HK-2 (cell line): ENCODE measurements at regions not wholly inside any gene's neighbourhood (a gene's known extent, or its start where the extent isn't known, plus 50 kb on each side); places are given as distances from the start of the nearest gene placed in this dataset.
"Not testable (repeated sequence)": the region's sequence is repeated elsewhere in the genome, so short reads cannot be mapped to it uniquely, and the experiment has no call there.

Source experiments
- DNase-seq: peaks from one replicate; pipeline ENCODE4 v3.0.0-alpha.2; 2018; ENCODE audit not compliant: unreplicated experiment

DNA sequence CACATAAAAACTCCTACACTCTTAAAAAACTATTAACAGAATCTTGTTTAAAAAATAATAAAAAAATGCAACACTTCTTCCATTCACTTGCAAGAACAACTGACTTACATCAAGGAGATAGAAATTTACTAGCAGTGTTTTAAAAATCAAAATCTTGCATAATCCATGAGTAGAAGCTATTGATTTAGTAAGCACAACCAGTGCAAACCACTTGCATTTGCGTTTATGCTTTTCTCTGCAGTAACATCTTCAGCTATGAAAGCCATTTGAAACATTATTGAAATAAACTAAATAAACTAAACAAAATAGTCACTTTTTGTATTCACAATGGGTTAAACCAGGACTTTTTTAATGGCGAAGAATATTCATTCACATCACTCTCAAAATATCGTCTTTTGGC, 389.2 kb upstream of the EMCN start:
- DNase-seq: no peak

DNA sequence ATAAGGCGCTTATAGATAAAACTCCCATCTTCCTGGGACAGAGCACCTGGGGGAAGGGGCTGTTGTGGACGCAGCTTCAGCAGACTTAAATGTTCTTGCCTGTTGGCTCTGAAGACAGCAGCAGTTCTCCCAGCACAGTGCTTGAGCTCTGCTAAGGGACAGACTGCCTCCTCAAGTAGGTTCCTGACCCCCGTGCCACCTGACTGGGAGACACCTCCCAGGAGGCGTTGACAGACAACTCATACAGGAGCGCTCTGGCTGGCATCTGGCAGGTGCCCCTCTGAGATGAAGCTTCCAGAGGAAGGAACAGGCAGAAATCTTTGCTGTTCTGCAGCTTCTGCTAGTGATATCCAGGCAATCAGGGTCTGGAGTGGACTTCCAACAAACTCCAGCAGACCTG, 383.1 kb upstream of the EMCN start:
- not testable (repeated sequence) for DNase-seq

DNA sequence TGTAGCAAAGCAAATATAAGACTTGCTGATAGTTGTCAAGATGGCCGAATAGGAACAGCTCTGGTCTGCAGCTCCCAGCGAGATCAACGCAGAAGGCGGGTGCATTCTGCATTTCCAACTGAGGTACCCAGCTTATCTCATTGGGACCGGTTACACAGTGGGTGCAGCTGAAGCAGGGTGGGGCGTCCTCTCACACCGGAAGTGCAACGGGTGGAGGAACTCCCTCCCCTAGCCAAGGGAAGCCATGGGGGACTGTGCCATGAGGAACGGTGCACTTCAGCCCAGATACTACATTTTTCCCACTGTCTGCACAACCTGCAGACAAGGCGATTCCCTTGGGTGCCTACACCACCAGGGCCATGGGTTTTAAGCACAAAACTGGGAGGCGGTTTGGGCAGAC, 382.3 kb upstream of the EMCN start:
- DNase-seq: no peak

DNA sequence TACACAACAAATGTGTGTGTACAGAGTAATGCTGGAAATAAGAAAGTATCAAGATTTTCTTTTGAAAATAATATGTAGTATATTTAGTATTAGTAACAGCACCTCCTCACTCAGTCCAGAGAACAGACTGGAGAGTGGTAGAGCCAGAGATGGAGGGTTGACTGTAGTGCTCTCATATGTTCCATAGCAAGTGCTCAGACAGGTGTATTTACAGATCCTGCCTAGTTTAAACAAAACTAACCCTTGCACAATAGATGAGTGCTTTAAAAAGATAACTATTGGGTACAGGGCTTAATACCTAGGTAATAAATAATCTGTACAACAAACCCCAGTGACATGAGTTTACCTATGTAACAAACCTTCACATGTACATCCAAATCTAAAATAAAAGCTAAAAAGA, 381.0 kb upstream of the EMCN start:
- no peak for DNase-seq

DNA sequence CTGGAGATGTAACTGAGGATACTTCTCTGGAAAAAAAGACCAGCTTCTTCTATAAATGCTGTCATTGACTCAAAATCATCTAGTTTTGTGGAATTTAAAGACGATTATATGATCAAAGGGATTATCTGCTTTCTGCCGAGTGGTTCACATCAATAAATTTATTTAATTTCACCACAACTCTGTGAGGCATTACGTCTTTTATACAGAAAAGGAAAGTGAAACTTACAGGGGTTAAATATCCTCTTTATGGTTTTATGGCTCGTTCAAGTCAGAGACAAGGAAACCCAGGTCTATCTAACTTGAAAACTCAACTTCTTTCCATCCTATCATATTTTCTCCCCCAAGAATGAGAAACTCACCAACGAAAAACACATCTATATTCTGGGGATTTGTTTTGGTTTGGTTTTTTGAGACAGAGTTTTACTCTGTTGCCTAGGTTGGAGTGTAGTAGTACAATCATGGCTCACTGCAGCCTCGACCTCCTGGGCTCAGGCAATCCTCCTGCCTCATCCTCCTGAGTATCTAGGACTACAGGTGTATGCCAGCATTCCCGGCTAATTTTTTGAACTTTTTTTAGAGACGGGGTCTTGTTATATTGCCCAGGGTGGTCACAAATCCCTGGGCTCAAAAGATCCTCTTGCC, 377.9 kb upstream of the EMCN start:
- no peak for DNase-seq

DNA sequence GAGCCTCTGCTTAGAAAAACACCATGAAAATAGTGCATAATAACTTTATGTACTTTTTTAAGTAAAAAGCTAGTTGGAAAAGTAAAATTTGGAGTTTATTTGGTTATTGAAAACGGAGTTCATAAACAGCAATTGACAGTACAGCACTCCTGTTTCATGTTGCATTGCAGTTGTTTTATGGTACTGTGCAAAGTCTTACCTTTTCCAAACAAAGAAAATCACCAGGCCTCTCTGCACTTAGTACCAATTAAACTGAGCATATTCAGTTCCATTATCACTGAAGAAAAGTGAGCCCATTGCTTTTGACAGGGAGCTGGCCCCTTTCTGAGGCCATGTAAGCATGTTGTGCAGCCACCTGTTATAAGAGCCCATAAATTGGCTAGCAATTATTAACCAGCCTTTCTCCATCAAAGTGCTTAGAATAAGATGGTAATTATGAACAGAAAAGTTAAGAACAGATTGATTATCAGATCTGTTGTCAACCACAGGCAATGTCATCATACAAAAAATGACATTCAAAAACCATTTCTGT, 376.6 kb upstream of the EMCN start:
- no peak for DNase-seq

DNA sequence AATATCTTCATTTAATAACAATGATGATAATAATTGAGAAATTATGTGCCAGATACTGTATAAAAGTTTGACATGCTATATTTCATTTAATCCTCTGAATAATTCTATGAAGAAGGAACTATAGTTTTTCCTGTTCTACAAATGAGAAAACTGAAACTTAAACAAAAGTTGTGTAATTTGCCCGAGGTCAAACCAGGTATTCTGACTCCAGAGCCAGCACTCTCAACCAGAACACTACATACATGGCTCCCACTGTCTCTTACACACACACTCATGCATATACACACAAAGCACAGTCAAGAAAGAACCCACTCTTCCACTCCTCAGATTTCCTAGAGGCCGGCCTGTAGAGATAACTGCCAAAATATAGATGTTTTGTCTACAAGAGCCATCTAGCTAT, 374.0 kb upstream of the EMCN start:
- no peak for DNase-seq

DNA sequence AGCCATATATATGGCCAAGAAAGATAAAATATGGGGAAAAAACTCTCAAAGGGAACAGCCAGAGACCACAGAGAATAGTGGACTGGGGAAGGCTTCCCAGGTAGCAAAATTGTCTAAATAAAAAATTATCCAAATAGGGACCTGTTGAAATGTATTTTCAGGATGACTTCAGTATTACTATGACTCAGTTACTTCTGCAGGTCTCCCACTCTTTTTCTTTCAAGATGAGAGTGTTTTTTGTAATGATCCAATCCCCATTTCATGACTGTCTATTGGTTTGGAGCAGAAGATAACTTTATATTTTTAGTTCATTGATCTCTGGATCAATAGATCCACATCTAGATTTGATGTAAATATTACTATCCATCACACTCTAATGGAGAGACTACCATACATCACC, 372.1 kb upstream of the EMCN start:
- no peak for DNase-seq

DNA sequence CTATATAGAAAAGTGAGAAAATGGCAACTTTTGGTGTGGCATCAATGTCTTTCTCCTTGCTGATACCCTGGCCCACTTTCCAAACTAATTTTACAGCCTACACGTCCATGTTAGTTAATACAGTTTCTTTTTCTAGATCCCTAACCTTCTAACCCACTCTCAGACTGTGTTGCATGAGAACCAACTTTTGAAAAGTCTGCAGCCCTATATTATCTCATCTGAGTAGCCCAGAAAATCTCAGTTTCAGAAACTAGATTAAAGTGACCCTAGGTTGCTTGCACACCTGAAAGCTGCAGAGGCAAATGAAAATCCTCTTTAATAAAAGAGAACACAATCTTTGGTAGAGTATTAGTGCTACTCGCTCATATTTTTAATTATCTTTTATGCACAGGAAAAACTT, 371.6 kb upstream of the EMCN start:
- no peak for DNase-seq

DNA sequence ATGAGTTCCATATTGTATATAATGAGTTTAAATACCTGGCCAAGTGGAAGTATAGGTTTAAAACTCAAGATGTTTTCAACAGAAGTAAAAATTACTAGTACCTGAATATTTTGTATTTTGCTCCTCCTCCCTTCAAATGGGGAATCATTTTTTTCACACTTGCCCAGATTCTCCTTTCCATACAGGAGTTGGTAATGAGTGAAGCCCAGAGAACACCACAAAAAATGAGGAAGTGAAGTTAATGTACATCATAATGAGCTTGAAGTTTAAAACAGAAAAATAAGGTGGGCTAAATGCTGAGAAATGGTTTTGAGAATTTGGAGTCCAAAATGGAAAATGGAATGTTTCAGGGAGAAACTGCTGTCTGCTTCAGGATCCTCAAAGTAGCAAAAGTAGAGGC, 364.8 kb upstream of the EMCN start:
- no peak for DNase-seq

DNA sequence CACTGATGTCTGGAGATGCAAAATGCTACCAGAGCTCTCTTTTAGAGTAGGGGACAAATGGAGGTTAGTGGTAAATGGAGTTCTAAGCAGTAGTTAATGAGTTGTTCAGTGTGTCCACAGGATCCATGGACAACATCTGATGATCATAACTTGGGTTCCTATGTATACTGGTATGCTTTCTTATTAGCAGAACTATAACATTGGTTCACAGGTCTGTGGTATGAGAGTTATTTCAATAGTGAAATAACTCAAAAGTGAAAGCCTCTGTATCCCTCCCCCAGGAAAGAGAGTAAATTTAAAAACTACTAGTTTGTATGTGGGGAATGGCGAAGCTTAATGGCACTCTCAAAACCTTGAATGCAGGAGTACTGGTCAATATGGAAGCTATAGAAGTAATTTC, 363.5 kb upstream of the EMCN start:
- DNase-seq: no peak

DNA sequence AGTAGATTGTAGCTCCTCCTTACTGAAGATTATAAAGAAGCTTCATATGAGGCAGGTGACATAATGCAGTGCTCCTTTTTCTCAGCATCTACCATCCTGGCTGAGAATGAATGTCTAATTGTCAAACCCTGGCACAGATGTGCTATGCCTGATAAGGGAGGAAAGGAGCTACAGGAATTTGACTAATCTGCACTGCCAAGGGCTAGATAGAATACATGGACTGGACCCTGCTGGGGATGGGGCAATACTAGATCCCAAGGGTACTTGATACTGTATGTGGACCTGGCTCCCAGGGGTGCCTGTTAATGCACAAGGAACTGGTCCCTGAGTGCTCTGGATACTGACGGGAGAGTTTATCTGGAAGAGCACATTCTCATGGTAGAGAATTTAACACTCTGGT, 362.2 kb upstream of the EMCN start:
- DNase-seq: no peak

DNA sequence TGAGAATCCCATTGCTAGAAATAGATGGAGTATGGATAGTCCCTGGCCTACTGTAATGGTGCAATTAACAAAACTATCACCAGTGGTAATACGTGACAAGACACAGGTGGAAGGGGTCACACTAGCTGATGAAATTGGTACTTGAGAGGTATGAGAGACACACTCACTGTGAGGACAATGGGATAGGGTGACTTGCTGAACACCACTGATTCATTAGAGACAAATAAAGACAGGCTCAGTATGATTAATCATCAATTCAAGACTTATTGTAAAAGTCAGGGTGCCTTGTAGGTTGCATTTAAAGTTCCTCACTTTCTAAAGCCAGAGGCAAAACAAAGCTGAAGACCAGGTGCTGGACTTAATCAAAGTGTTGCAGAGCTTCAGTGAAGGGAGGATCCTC, 361.6 kb upstream of the EMCN start:
- DNase-seq: no peak

DNA sequence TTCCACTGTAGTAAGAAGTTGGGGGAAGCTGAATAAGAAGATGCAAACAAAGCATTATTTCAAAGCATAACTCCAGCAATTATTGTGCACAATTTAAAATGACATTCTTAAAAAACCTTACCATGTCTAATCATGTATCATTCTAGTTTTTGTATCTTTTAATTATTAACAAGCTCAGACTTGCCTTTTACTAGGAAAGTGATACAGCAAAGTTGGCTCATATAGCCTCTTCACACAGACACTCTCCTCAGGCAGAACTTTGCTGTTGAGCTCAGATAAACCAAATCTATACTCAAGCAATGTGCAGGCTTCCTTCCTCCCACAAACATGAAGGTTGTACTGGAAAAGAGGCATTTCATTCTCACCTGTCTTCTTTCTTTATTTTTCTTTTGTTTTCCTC, 358.7 kb upstream of the EMCN start:
- no peak for DNase-seq

DNA sequence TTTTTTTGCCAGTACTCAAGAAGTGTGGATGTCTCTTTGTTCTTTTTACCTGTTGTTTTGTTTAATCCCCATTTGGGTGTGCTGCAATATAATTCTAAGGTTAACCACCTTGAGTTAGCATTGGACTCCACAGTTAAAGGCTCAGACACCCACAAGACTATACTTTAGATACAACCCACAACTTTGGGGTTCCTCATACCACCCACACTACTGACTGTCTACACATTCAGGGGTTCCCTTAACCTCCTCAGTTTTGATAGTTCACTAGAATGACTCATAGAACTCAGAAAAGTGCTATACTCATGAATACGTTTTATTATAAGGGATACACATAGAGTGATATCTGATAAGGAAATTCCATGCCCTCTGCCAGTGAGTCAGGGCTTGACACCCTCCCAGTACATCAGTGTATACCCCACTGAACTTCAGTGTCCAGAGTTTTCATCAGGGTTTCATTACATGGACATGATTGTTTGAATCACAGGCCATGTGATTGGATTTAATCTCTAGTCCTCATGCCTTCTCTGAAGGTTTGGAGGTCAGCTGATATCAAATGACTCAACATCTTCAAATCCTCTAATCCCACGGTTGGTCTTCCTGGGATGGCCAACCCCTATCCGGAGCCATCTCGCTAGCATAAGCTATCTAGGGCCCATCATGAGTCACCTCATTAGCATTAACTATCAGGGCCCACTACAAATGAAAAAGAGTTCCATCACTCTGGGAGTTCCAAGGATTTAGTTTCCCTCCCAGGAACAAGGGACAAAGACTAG, 357.7 kb upstream of the EMCN start:
- DNase-seq: no peak

DNA sequence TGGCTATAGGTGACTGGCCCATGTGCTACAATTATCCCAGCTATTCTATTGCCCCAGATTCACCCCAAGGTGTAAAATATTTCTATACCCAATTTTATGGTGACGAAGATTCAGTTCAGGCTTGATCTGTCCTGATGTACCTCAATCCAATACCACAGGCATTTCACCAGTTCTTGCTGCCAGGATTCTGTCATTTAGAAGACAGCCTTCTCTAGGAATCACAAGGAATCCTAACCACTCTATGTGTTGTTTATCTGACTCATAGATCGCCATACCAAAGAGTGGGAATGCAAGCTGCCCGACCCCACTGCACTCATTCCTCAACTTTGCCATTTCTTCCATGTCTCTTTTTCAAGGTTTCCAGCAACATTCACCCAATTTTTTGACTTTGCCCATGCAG, 355.0 kb upstream of the EMCN start:
- DNase-seq: no peak

DNA sequence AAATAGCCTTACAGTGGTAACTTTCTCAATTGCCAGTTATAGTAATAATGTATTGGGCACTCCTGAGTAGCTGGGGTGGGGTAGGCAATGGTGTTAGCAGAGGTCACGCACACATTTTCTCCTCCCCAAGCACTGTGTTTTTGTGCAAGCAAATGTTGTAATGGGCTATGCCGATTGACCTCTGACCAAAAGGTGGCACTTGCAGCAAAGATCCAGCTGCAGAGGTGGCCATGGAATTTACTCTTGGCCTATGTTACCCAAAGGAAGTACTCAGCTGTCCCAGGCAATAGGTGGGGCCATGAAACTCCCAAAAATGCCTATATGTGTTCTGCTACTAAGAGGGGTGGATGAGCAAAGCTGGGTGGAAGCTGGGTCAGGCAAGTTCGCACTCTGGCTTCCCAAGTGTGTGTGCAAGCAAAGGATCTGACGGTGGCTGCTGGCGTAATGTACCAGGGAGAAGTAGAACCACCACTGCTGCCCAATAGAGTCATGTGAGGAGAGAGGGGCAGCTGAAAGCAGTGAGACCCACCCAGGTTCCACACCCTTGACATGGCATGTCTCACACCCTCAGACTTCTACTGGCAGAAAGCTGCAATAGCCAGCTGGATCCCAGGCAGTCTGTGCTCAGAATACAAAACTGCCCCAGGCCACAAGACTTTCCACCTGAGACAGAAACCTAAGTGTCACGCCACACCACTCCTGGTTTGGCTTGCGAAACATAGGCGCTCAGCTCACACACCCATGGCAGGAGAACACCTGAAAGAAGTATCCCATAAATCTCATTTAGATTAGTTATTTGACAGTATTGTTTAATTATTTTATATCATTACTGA, 353.3 kb upstream of the EMCN start:
- no peak for DNase-seq

DNA sequence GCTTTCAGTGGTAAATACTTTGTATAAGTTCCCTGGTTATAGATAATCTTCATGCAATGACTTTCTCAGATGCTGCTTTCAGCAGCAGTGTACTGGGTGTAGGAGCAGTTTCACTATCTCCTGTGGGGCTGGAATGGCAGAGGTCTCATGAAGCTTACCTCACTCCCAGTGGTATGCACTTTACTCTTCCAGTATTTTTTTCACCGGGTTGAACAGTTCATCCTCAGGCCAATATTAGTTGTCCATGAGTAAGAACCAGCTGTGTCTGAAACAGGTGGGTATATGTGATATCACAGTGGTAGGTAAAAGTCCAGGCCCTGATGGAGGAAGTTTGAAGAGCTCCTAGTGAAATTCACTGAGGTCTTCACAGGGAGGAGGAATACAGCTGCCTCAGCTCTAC, 351.5 kb upstream of the EMCN start:
- no peak for DNase-seq

DNA sequence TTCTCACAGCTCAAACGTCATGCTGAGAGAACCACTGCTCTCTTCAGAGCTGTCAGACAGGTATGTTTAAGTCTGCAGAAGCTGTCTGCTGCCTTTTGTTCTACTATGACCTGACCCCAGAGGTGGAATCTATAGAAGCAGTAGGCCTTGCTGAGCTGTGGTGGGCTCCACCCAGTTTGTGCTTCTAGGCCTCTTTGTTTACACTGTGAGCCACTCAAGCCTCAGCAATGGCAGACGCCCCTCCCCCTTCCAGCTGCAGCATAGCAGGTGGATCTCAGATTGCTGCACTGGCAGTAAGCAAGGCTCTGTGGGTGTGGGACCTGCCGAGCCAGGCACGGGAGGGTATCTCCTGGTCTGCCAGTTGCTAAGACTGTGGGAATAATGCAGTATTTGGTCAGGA, 350.5 kb upstream of the EMCN start:
- not testable (repeated sequence) for DNase-seq

DNA sequence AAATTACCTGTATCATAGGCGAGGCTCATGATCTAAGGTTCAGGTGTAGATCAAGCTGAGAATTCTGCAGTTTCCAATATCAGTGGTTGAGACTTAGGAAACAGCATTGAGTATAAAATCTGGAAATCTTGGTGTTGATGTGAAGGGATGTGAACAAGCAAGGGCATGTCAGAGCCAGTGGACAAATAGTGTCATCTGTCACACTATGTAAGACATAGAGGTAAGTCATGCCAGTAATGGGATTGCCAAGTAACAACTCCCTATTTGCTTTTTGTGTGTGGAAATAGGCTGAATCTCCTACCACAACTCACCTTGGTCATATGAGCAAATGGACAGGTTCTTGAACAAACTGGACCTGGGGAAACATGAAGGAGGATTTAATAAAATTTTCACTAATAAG, 334.5 kb upstream of the EMCN start:
- no peak for DNase-seq

DNA sequence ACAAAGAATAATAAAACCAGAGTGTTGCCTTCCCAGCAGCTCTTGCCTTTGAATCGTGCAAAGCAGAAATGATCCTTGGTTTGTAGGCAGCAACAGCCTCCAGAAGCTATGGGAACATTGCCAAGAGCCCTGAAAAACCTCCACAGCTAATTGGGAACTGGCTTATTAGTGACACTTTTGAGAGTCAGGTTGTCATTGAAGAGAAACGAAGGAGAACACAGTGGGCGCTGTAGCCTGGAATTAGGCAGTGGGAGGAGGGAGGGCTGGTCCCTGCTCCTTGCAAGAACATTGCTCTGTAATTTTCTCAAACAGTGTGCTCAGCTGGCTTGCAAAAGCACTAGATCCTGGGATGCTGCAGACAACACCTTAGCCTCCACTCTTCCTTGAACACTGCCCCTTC, 331.5 kb upstream of the EMCN start:
- no peak for DNase-seq

DNA sequence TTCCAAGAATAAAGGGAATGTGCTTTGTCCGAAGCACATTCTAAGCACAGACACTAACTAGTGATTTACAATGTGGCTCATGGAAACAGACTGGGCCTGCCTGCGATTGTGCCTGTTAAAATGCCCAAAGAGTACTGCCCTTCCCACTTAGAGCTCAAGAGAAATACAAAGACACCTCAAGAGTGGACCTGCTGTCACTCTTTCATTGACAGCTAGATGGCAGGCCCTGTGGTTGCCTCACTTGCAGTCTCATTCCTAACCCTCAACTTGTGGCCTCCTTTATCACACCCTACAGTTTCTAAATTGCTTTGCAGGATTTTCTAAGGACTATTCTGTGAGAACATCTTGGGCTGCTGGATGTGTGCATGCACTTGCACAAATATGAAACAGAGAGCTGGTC, 331.0 kb upstream of the EMCN start:
- peak; percentile 2 for DNase-seq

DNA sequence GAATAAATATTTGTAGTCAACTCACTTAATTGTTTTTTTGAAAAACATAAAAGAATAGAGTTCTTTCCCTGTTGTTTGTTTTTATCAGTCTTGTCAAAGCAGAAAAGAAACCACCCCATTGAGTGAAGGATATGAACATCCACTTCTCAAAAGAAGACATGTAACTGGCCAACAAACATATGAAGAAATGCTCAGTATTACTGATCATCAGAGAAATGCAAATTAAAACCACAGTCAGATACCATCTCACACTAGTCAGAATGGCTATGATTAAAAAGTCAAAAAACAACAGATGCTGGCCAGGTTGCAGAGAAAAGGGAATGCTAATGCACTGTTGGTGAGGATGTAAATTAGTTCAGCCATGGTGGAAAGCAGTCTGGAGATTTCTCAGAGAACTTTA, 326.1 kb upstream of the EMCN start:
- DNase-seq: no peak
